ENCODE measurements at regions not wholly inside any gene's neighbourhood (a gene's known extent, or its start where the extent isn't known, plus 50 kb on each side); places are given as distances from the start of the nearest gene placed in this dataset.
"Not testable (repeated sequence)": the region's sequence is repeated elsewhere in the genome, so short reads cannot be mapped to it uniquely, and the experiment has no call there.

GRCh38 chr12:61161961-61162360 is 1098.2 kb upstream of the USP15 start:
- H3K4me3 Mint-ChIP-seq = no peak overlapping the region
- H3K9me3 Mint-ChIP-seq = peaks cover 14% of the 10 kb centered on the region
- H3K27me3 Mint-ChIP-seq = no peaks in the 10 kb centered on the region
- no peaks in the 10 kb centered on the region for H3K36me3 Mint-ChIP-seq (ENCODE audit: low read depth)
- H3K4me1 Mint-ChIP-seq = no peaks in the 10 kb centered on the region
- H3K27ac Mint-ChIP-seq = no peak overlapping the region
- ATAC-seq (replicated peaks) = no peak

- H3K9me3 Mint-ChIP-seq = peaks cover 8% of the 10 kb centered on the region
- no peak overlapping the region for H3K27ac Mint-ChIP-seq
- H3K27me3 Mint-ChIP-seq = no peaks in the 10 kb centered on the region
- no peaks in the 10 kb centered on the region for H3K4me1 Mint-ChIP-seq
- no peaks in the 10 kb centered on the region for H3K36me3 Mint-ChIP-seq (ENCODE audit: low read depth)
- no peak overlapping the region for H3K4me3 Mint-ChIP-seq
- ATAC-seq (replicated peaks) = no peak
Measured at GRCh38 chr12:61188801-61189595, 1071.2 kb upstream of the USP15 start.

GRCh38 chr12:61213646-61214045 is 1046.6 kb upstream of the USP15 start:
- Mint-ChIP-seq H3K4me1 (no peaks in the 10 kb centered on the region), H3K4me3 (no peak overlapping the region), H3K9me3 (peaks cover 17% of the 10 kb centered on the region), H3K36me3 (ENCODE audit: low read depth) (no peaks in the 10 kb centered on the region), H3K27me3 (no peaks in the 10 kb centered on the region), H3K27ac (no peak overlapping the region)
- ATAC-seq (replicated peaks) = no peak

GRCh38 chr12:61220337-61220736 is 1039.9 kb upstream of the USP15 start:
- Mint-ChIP-seq H3K9me3 (peaks cover 28% of the 10 kb centered on the region), H3K36me3 (ENCODE audit: low read depth) (no peaks in the 10 kb centered on the region), H3K27me3 (no peaks in the 10 kb centered on the region), H3K27ac (no peak overlapping the region), H3K4me1 (no peaks in the 10 kb centered on the region), H3K4me3 (no peak overlapping the region)
- ATAC-seq (replicated peaks) = peak; percentile 29

- H3K27ac Mint-ChIP-seq = no peak overlapping the region
- H3K4me3 Mint-ChIP-seq = no peak overlapping the region
- no peaks in the 10 kb centered on the region for H3K36me3 Mint-ChIP-seq (ENCODE audit: low read depth)
- H3K9me3 Mint-ChIP-seq = peaks cover 16% of the 10 kb centered on the region
- no peaks in the 10 kb centered on the region for H3K27me3 Mint-ChIP-seq
- no peaks in the 10 kb centered on the region for H3K4me1 Mint-ChIP-seq
- ATAC-seq (replicated peaks) = no peak
Measured at GRCh38 chr12:61232040-61232439, 1028.2 kb upstream of the USP15 start.

- no peaks in the 10 kb centered on the region for H3K27me3 Mint-ChIP-seq
- no peak overlapping the region for H3K4me3 Mint-ChIP-seq
- no peaks in the 10 kb centered on the region for H3K4me1 Mint-ChIP-seq
- ATAC-seq (replicated peaks) = no peak
- H3K9me3 Mint-ChIP-seq = peaks cover 26% of the 10 kb centered on the region
- no peak overlapping the region for H3K27ac Mint-ChIP-seq
- H3K36me3 Mint-ChIP-seq (ENCODE audit: low read depth) = no peaks in the 10 kb centered on the region
Measured at GRCh38 chr12:61250303-61250702, 1009.9 kb upstream of the USP15 start.

- no peak overlapping the region for H3K4me3 Mint-ChIP-seq
- peaks cover 26% of the 10 kb centered on the region for H3K9me3 Mint-ChIP-seq
- no peaks in the 10 kb centered on the region for H3K27me3 Mint-ChIP-seq
- no peak overlapping the region for H3K27ac Mint-ChIP-seq
- no peaks in the 10 kb centered on the region for H3K36me3 Mint-ChIP-seq (ENCODE audit: low read depth)
- no peak for ATAC-seq (replicated peaks)
- H3K4me1 Mint-ChIP-seq = no peaks in the 10 kb centered on the region
Measured at GRCh38 chr12:61251076-61251475, 1009.1 kb upstream of the USP15 start.

GRCh38 chr12:61254225-61254624 is 1006.0 kb upstream of the USP15 start:
- no peaks in the 10 kb centered on the region for H3K36me3 Mint-ChIP-seq (ENCODE audit: low read depth)
- H3K27me3 Mint-ChIP-seq = no peaks in the 10 kb centered on the region
- no peak for ATAC-seq (replicated peaks)
- peaks cover 21% of the 10 kb centered on the region for H3K9me3 Mint-ChIP-seq
- no peaks in the 10 kb centered on the region for H3K4me1 Mint-ChIP-seq
- no peak overlapping the region for H3K4me3 Mint-ChIP-seq
- H3K27ac Mint-ChIP-seq = no peak overlapping the region

- not testable (repeated sequence) for H3K4me1 Mint-ChIP-seq; H3K27me3 Mint-ChIP-seq; H3K27ac Mint-ChIP-seq; ATAC-seq (replicated peaks); H3K36me3 Mint-ChIP-seq (ENCODE audit: low read depth); H3K4me3 Mint-ChIP-seq
- H3K9me3 Mint-ChIP-seq = peaks cover 12% of the 10 kb centered on the region
Measured at GRCh38 chr12:61264294-61264693, 995.9 kb upstream of the USP15 start.

- H3K9me3 Mint-ChIP-seq = peaks cover 14% of the 10 kb centered on the region
- ATAC-seq (replicated peaks) = no peak
Measured at GRCh38 chr12:61267474-61267873, 992.7 kb upstream of the USP15 start.

GRCh38 chr12:61272441-61272840 is 987.8 kb upstream of the USP15 start:
- Mint-ChIP-seq H3K36me3 (ENCODE audit: low read depth) (no peaks in the 10 kb centered on the region), H3K27me3 (no peaks in the 10 kb centered on the region), H3K27ac (no peak overlapping the region), H3K9me3 (peaks cover 7% of the 10 kb centered on the region), H3K4me1 (no peaks in the 10 kb centered on the region), H3K4me3 (no peak overlapping the region)
- no peak for ATAC-seq (replicated peaks)

More at GRCh38 chr12:61267474-61267873, 992.7 kb upstream of the USP15 start:
- Mint-ChIP-seq H3K36me3 (ENCODE audit: low read depth) (no peaks in the 10 kb centered on the region), H3K4me3 (no peak overlapping the region), H3K27ac (no peak overlapping the region), H3K27me3 (no peaks in the 10 kb centered on the region), H3K4me1 (no peaks in the 10 kb centered on the region)

- no peaks in the 10 kb centered on the region for H3K36me3 Mint-ChIP-seq (ENCODE audit: low read depth)
- no peaks in the 10 kb centered on the region for H3K4me1 Mint-ChIP-seq
- no peak overlapping the region for H3K27ac Mint-ChIP-seq
- H3K27me3 Mint-ChIP-seq = no peaks in the 10 kb centered on the region
- ATAC-seq (replicated peaks) = no peak
- no peak overlapping the region for H3K4me3 Mint-ChIP-seq
- H3K9me3 Mint-ChIP-seq = peaks cover 18% of the 10 kb centered on the region
Measured at GRCh38 chr12:61282790-61283575, 977.2 kb upstream of the USP15 start.

- Mint-ChIP-seq H3K4me1 (no peaks in the 10 kb centered on the region), H3K9me3 (peaks cover 17% of the 10 kb centered on the region), H3K4me3 (no peak overlapping the region), H3K36me3 (ENCODE audit: low read depth) (no peaks in the 10 kb centered on the region), H3K27ac (no peak overlapping the region), H3K27me3 (no peaks in the 10 kb centered on the region)
- no peak for ATAC-seq (replicated peaks)
Measured at GRCh38 chr12:61290473-61290872, 969.7 kb upstream of the USP15 start.

- Mint-ChIP-seq H3K4me1 (no peaks in the 10 kb centered on the region), H3K4me3 (no peak overlapping the region), H3K36me3 (ENCODE audit: low read depth) (no peaks in the 10 kb centered on the region), H3K27me3 (no peaks in the 10 kb centered on the region), H3K27ac (no peak overlapping the region), H3K9me3 (peaks cover 18% of the 10 kb centered on the region)
- no peak for ATAC-seq (replicated peaks)
Measured at GRCh38 chr12:61291647-61292046, 968.6 kb upstream of the USP15 start.

- H3K27me3 Mint-ChIP-seq; H3K36me3 Mint-ChIP-seq (ENCODE audit: low read depth): not testable (repeated sequence)
Measured at GRCh38 chr12:61294011-61294410, 966.2 kb upstream of the USP15 start.

More at GRCh38 chr12:61294011-61294410, 966.2 kb upstream of the USP15 start:
- not testable (repeated sequence) for H3K4me1 Mint-ChIP-seq; ATAC-seq (replicated peaks); H3K27ac Mint-ChIP-seq; H3K4me3 Mint-ChIP-seq; H3K9me3 Mint-ChIP-seq

Measured in activated T-helper 17 cell treated with anti-CD3 and anti-CD28 coated beads, Interleukin-2, amount 50 U/mL, for 72 hours (primary cell).